SK-N-MC (cell line): ENCODE measurements at regions not wholly inside any gene's neighbourhood (a gene's known extent, or its start where the extent isn't known, plus 50 kb on each side); places are given as distances from the start of the nearest gene placed in this dataset.

Experiments
- DNase-seq: peaks from one replicate; pipeline ENCODE4 v3.0.0-alpha.2; 2011; ENCODE audit warnings: low read depth, low spot score
- H3K27ac ChIP-seq: fragments of 200-600 bp; sonication (generic); 2 replicates; pipeline ENCODE4 v1.5.1; 2016; ENCODE audit warnings: mixed run types
- H3K36me3 ChIP-seq: fragments of 200-600 bp; sonication (generic); 2 replicates; pipeline ENCODE4 v1.6.1; 2017; ENCODE audit warnings: antibody characterized with exemption, low read length, mixed read lengths; ENCODE audit not compliant: insufficient read depth
- H3K4me3 ChIP-seq: fragments of 200-600 bp; sonication (generic); 2 replicates; pipeline ENCODE4 v1.5.1; 2016
- H3K9ac ChIP-seq: fragments of 200-600 bp; sonication (generic); 2 replicates; pipeline ENCODE4 v1.8.0; 2017; ENCODE audit warnings: mixed run types, mixed read lengths; ENCODE audit not compliant: insufficient read length
- H3K9me3 ChIP-seq: fragments of 200-600 bp; sonication (generic); 2 replicates; pipeline ENCODE4 v1.6.1; 2017; ENCODE audit warnings: low read depth, mild to moderate bottlenecking, antibody characterized with exemption, low read length, moderate library complexity, mixed read lengths
- EZH2 ChIP-seq: fragments of 200-600 bp; sonication (generic); IDR thresholded peaks from one replicate; pipeline ENCODE4 v1.6.1; 2017; ENCODE audit warnings: antibody characterized with exemption
- FOXP2 ChIP-seq: optimal IDR thresholded peaks from 2 replicates; pipeline ENCODE3; 2011; ENCODE audit warnings: mild to moderate bottlenecking, moderate library complexity; ENCODE audit not compliant: insufficient read depth; ENCODE audit errors: extremely low read length, control extremely low read depth
- POLR2AphosphoS5 ChIP-seq: IDR thresholded peaks from 2 replicates; pipeline ENCODE4 v1.6.1; 2012; ENCODE audit warnings: mild to moderate bottlenecking, low read depth, low read length, borderline replicate concordance

GRCh38 chr2:118520246-118520645 is 327.2 kb downstream of the EN1 start:
- Histone ChIP-seq H3K9me3 (no peaks in the 10 kb centered on the region), H3K4me3 (no peak overlapping the region), H3K36me3 (no peaks in the 10 kb centered on the region), H3K27ac (no peak overlapping the region), H3K9ac (no peak overlapping the region)
- no peak for TF ChIP-seq FOXP2
- no peak for TF ChIP-seq EZH2
- no peak for DNase-seq

DNA sequence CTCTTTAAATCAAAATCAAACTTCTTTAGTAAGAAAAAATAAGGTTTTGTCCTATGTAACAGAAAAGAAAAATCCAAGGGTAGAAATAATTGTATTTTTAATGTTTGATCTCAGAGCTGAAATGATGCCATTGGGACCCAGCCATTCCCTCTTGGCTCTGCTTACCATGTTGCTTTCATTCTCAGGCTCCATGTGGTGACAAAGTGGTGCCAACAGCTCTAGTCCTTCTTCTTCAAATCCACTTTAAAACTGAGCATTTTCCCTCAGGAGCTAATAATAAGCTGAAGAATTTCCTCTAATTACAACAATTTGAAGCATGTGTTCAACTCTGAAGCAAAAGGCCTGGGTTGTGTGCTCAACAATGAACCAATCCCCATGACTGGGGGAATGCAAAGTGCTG is 327.9 kb downstream of the EN1 start:
- no peaks in the 10 kb centered on the region for H3K36me3 ChIP-seq
- no peak overlapping the region for H3K4me3 ChIP-seq
- no peaks in the 10 kb centered on the region for H3K9me3 ChIP-seq
- H3K27ac ChIP-seq = no peak overlapping the region
- no peak for TF ChIP-seq POLR2AphosphoS5
- DNase-seq = no peak
- H3K9ac ChIP-seq = no peak overlapping the region

- H3K27ac ChIP-seq = no peak overlapping the region
- no peak for TF ChIP-seq FOXP2
- TF ChIP-seq EZH2 = no peak
- TF ChIP-seq POLR2AphosphoS5 = no peak
- DNase-seq = no peak
- no peaks in the 10 kb centered on the region for H3K9me3 ChIP-seq
- H3K4me3 ChIP-seq = no peak overlapping the region
- no peaks in the 10 kb centered on the region for H3K36me3 ChIP-seq
- no peak overlapping the region for H3K9ac ChIP-seq
Measured at GRCh38 chr2:118510807-118511206, 336.6 kb downstream of the EN1 start.

GRCh38 chr2:118509319-118510004 is 338.0 kb downstream of the EN1 start:
- no peaks in the 10 kb centered on the region for H3K9me3 ChIP-seq
- H3K4me3 ChIP-seq = no peak overlapping the region
- no peak for DNase-seq
- no peaks in the 10 kb centered on the region for H3K36me3 ChIP-seq
- no peak overlapping the region for H3K9ac ChIP-seq
- no peak overlapping the region for H3K27ac ChIP-seq
- TF ChIP-seq FOXP2 (no peak), POLR2AphosphoS5 (no peak), EZH2 (no peak)

GRCh38 chr2:118508282-118508681 is 339.2 kb downstream of the EN1 start:
- no peak for DNase-seq
- H3K9me3 ChIP-seq = no peaks in the 10 kb centered on the region
- TF ChIP-seq EZH2 (no peak), POLR2AphosphoS5 (no peak), FOXP2 (no peak)
- H3K9ac ChIP-seq = no peak overlapping the region
- H3K36me3 ChIP-seq = no peaks in the 10 kb centered on the region
- no peak overlapping the region for H3K27ac ChIP-seq
- no peak overlapping the region for H3K4me3 ChIP-seq

GRCh38 chr2:118505436-118505835 is 342.0 kb downstream of the EN1 start:
- H3K4me3 ChIP-seq = no peak overlapping the region
- DNase-seq = no peak
- H3K27ac ChIP-seq = no peak overlapping the region
- no peak for TF ChIP-seq FOXP2
- no peak for TF ChIP-seq POLR2AphosphoS5
- no peak for TF ChIP-seq EZH2
- no peak overlapping the region for H3K9ac ChIP-seq
- no peaks in the 10 kb centered on the region for H3K36me3 ChIP-seq
- no peaks in the 10 kb centered on the region for H3K9me3 ChIP-seq

GRCh38 chr2:118502106-118502505 is 345.3 kb downstream of the EN1 start:
- H3K9me3 ChIP-seq = no peaks in the 10 kb centered on the region
- no peak for DNase-seq
- no peaks in the 10 kb centered on the region for H3K36me3 ChIP-seq
- H3K9ac ChIP-seq = no peak overlapping the region
- H3K27ac ChIP-seq = no peak overlapping the region
- TF ChIP-seq POLR2AphosphoS5 (no peak), FOXP2 (no peak), EZH2 (no peak)
- H3K4me3 ChIP-seq = no peak overlapping the region

GRCh38 chr2:118498943-118499342 is 348.5 kb downstream of the EN1 start:
- no peak overlapping the region for H3K9ac ChIP-seq
- TF ChIP-seq EZH2 = no peak
- no peak for TF ChIP-seq POLR2AphosphoS5
- no peak for TF ChIP-seq FOXP2

More at GRCh38 chr2:118498943-118499342, 348.5 kb downstream of the EN1 start:
- Histone ChIP-seq H3K9me3 (no peaks in the 10 kb centered on the region), H3K4me3 (no peak overlapping the region), H3K27ac (no peak overlapping the region), H3K36me3 (no peaks in the 10 kb centered on the region)
- DNase-seq = no peak
